Stimulated activated CD8-positive, alpha-beta memory T cell treated with anti-CD3 and anti-CD28 coated beads, Interleukin-15, amount 100 ng/mL, for 24 hours (primary cell): ENCODE measurements at regions not wholly inside any gene's neighbourhood (a gene's known extent, or its start where the extent isn't known, plus 50 kb on each side); places are given as distances from the start of the nearest gene placed in this dataset.
"Not testable (repeated sequence)": the region's sequence is repeated elsewhere in the genome, so short reads cannot be mapped to it uniquely, and the experiment has no call there.

Source experiments
- DNase-seq: peaks from one replicate; pipeline ENCODE4 v3.0.0-alpha.2; 2020; ENCODE audit warnings: low read depth

DNA sequence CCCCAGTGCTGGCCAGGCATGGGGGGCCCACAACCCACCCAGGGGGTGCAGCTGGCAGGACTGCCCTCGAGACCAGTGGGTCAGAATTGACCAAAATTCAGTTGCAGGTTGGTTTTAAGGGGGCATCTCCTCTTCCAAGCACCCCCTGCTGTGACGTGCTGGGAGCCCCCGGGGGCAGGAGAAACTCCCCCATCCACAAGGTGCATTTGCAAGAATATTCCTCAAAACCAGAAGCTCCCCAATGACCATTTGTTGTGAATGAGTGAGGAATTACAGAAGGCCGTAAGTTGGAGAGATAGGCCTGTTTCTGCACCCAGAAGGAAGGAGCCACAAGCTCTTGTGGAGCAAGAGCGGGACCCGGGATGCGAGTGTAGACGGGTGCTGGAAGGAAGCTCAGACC, 414.5 kb downstream of the BRD1 start:
- no peak for DNase-seq

DNA sequence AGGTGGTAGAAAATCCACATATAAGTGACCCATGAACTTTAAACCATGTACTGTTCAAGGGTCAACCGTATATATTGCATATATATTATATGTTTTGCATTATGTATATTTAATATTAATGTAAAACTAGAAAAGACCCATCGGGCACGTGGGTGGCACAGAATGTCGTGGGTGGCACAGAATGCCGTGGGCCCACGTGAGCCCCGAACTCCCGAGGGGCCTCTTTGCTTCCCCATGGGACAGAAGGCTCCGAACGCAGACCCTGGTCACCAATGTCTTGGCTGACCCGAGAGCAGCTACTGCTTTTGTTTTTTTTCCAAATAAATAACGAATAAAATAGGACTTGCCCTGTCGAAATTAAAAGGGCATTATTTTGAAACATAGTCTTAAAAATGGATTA, 415.4 kb downstream of the BRD1 start:
- DNase-seq: no peak

DNA sequence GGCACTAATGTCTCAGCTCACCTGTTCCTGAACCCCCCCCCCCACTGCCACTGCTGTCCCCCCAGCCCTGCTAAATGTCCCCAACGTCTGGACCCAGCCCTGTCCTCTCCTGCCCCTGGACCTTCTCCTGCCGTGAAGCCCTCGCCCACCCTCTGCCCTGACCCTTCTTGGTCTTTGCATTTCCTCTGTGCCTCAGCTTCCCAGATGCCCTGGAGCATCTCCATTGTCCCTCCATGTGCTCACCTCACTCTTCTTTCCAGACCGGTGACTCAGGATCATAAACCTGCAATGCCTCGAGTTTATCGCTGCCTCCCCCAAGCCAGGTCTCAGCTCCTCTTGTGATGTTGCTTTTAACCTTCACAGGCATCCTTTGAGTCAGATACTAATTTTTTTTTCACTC, 416.4 kb downstream of the BRD1 start:
- DNase-seq: no peak

DNA sequence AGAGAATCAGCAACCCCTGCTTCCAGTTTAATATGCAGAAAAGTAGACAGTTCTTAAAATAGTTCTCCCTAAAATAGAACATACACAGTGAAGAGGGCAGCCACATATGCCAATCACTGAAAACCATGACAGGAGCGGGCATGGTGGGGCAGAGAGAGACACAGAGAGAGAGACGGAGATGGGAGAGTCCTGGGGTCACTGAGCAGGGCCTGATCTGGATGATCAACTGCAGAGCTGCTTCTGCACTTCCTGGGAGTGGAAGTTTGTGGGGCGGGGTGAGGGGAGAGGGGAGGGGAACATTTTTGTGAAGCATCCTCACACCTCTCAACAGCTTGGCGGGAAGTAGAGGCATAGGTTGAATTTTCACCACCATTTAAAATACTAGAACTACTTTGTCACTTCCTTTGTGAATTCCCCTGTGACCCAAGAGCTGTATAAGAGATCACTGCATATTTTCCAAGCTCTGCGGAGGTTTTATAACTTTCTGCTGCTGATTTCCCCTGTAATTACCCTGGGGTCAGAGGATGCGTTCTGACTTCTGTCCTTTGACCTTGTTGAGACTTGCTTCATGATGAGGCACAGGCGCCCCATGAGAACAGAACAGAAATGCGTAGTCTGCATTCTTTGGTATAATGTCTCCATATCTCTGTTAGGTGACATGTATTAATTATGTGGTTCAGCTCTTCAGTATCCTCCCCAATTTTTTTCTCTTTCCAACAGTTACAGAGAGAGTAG, 419.4 kb downstream of the BRD1 start:
- DNase-seq: no peak

DNA sequence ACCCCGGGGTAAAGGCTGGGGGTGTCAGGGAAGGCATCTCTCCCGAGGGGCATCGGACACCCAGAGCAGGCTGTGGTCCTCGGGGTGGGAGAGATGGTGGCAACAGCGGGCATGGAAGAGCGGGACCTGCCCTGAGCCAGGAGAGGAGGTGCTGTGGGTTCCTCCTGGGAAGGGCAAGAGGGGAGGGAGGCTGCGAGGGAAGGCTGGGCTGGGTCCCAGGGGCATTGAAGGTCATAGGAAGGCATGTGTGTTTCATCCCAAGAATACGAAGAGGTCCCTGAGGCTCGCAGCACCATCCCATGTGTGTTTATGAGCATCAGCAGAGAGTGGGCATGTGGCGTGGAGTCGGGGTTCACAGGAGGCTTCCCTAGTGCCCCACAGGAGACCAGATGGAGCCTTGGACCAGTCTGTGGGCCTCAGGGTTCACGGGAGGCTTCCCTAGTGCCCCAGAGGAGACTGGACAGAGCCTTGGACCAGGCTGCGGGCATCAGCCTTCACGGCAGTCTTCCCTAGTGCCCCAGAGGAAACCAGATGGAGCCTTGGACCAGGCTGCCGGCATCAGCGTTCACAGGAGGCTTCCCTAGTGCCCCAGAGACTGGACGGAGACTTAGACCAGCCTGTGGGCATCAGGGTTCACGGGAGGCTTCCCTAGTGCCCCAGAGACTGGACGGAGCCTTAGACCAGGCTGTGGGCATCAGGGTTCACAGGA, 420.6 kb downstream of the BRD1 start:
- no peak for DNase-seq

DNA sequence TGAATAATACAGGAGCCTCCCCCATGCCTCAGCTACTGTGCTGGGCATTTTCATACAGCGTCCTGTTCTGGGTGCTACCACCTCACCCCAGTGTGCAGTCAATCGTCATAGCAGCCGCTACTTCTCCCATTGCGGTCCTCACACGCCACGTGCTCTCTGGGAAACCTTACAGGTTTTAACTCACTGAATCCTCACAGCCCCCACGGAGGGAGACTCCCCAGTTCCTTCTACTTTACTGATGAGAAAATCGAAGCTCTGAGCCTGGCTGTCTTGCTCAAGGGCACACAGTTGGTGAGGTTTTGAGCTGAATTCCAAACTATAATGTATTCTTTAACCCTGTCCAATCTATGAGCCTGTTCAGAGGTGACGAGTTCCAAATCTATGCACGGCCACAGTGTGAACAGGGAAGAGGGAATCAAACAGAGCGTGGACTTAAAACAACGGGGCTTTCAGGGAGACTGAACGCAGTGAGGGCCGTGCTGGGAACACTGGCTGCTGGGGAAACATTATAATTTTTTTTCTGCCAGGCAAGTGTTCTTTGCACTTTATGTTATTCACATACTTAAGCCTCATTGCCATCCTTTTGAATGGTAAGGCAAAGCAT, 421.5 kb downstream of the BRD1 start:
- no peak for DNase-seq

DNA sequence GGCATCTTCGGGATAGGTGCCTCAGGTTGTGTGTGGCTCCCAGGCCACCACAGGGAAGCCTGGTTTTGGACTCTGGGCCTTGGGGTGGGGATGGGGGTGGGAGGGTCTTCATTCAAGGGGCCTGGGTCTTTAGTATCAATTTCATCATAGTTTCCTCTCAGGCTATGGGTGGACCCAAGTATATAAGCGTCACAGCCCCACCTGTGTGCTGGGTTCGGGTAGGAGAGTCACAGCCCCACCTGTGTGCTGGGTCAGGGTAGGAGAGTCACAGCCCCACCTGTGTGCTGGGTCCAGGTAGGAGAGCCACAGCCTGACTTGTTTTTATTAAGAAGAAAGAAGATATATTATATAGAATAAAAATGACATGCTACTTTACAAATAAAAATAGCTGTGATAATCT, 422.1 kb downstream of the BRD1 start:
- no peak for DNase-seq

DNA sequence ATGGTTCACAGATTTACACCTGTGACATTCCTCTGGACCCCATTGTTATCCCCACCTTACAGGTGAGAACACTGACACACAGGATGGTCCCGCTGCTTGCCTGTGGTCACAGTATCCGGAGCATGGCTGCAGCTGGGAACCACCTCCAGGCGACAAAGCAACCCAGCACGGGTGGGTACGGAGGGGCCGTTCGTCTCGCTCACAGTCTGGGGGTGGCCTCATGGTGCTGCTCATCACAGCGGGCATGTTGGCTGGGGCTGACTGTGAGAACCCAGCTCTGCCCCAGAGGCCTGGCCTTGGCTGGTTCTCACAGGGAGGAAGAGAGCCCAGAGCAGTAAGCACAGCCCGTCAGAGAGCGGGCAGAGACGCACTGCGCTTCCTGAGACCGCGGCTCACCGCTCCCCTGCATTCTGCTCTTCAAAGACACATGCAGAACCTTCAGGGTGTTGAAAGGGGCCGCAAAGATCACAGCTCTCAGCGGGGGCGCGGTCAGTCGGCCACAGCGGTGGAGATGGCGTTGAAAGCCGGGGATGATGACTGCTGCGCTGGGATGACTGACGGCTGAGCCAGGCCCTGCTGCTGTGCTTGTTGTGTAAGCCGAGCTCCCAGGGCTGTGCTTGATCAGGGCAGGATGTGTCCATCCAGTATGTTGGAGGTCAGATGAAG, 423.0 kb downstream of the BRD1 start:
- no peak for DNase-seq

DNA sequence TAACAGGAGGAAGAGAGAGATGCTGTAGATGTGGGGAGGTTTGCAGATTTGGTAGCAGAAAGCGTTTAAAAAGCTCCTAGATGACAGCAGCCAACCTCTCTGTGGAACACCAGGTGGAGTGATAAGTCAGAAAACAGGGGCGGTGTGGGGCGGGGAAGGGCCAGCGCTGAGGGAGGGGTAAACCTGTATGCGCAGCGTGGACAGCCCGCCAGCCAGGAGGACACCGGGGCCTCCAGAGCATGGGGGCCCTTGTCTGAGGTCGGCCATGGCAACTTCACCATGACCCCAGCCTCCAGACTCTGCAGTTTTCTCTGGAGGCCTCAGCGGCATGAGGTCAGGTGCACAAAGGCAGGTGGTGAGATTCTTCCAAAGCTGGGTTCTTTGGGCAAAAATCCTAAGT, 423.7 kb downstream of the BRD1 start:
- DNase-seq: no peak

DNA sequence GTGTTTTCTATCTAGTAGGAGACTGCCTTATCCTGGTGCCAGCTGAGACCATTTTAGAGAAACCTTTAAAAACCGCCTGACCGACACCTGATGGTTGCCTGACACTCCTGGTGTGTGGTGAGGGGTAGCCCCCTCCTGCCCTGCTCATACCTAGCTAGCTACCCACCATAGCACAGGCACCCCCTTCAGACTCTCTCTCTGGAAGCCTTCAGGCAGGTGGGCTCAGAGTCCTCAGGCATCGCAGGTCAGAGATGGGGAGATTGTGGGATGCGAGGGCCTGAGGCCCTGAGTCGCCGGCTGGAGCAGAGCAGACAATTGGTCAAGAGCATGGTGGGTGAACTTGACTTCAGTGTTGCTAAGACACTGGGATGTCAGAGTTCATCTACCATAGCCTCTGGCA, 424.6 kb downstream of the BRD1 start:
- DNase-seq: no peak

DNA sequence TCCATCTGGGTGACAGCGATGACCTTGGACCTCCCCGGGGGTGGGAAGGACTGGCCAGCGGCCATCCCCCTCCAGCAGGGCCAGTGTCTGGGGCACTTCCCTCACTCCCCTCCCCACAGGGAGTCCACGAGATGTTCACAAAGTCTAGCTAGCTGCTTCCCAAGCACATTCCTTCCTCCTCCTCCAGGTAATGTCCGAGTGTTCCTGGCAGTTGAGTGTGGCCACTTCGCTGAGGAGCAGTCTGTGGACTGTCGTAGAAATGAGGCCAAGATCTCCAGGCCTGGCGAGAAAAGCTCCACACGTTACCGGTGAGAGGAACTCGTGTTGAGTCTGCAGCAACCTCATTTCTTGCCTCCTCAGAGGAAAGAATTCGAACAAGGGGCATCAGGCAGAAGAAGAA, 425.5 kb downstream of the BRD1 start:
- DNase-seq: no peak

DNA sequence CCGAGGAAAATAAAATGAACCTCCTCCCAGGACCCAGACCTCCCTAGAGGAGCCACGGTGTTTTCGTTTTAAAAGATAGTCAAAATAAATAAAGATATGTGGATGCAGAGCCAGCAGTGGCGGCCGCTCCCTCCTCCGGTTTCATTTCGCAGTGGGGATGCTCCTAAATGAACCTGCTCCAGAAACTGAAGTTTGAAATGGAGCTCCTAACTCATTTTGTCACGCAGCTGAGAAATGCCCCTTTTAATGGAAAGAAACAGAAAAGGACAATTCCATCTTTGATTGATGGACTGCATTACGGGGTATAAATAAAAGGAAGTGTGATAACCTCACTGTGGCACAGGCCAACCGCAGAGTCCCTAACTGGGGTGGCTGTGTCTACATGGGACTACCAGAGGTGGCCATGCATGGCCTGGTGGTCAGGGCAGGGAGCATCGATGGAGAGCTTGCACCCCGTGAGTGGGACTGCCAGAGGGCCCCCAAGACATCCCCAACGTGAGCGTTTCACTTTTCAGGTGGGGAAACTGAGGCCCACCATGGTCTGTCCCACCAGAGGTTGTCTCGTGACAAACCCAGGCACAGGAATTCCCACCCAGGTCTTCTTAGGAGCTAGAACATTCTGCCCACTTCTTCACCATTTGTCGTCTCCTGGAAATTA, 426.6 kb downstream of the BRD1 start:
- no peak for DNase-seq

DNA sequence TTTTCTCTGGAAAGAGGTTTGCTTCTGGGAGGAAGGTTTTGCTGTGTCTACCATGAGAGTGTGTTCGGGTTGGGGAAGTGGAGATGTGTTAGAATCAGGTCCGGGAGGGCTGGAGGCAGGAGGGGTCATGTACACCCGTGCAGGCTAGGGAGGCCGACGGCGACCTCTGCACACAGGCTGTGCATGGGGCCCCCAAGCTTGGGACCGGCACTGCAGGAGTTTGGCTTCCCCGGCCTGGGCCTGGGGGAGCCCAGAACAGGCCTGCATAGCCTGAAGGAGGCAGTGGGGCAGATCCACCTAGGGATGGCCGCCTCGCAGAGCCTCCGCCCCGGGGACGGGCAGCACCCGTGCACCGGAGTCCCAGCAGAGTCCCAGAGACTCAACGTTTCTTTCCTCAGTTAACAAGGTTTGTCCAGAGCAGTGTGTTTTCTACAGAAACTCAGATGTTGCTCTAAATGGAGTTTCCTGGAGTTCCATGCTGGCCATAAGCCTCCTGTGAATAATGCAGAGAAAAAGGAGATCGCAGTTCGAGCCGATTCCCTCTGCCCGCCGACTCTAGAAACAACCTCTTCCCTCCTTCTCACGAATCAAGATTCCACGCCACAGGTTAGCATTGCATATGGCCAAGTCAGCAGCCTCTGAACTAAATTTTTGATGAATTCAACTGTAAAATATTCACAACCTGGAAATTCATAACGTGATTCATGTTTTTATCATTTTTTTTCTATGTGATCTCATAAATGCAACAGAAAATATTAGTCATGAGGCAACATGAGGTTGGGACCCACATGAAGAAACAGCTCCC, 427.3 kb downstream of the BRD1 start:
- no peak for DNase-seq

DNA sequence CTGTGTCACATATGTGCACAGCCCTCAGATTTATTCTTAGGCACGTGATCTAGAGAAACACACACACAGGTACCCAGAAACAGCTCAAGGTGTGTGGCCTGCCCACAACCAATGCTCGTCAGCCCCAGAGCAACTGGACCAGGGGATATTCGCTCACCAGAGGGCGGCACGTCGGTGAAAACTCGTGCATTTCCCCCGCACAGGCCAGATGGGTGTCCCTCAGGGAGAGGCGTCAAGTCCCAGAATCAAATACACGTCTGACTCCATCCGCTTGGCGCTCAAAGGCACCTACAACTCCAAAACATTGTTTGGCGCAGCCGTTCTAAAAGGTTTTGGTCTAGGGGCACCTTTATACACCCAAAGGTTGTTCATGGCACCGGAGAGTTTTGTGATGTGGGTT, 429.0 kb downstream of the BRD1 start:
- DNase-seq: no peak

DNA sequence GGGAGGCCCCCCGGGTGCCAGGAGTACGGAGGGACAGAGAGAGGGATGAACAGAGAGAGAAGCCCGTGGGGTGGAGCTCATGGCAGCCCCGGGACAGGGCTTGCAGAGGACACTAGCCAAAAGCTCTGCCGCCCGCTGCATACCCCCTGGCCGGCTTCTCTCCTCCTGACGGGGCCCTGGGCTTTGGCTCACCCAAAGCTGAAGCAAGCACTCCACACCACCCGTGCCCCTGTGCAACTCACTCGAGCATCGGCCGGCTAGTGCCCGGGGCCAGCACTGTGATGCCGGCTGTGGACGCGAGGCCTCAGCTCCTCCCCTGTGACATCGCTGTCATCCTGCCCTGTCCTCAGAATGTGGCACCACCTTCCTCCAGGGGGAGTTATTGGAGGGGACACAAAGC, 429.6 kb downstream of the BRD1 start:
- DNase-seq: no peak

DNA sequence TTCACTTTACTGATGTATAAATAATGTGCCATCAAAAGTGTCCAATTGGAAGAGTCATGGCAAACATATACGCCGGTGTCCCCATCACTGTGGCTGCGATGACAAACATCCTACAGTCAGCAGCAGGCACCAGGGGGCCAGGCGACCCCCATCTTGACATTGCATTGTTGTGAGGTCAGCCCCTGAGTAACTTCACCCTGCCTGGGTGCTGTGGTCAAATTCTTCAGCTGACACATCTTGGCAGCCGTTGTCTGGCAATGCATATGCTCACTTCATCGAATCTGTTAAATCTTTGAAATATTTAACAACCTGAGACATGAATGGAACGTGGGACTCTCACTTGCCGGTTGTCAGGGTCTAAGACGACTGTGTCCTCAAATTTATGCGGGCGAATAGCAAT, 430.9 kb downstream of the BRD1 start:
- no peak for DNase-seq

DNA sequence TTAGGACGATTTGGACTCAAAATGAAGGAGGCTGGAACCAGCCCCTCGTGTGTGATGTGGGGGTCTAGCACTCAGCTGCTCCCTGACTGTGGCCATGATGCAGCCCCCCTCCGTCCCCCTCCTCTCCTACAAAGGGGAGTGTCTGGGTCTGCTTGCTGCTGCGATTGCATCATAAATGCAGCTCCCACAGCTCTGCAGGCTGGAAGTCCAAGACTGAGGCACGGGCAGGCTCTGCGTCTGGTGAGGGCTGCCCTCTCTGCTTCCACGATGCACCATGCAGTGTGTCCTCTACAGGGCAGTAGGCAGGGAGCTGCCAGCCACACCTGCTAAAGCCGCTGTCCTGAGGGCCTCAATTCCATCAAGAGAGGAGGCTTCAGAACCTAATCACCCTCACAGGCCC, 432.1 kb downstream of the BRD1 start:
- DNase-seq: no peak

DNA sequence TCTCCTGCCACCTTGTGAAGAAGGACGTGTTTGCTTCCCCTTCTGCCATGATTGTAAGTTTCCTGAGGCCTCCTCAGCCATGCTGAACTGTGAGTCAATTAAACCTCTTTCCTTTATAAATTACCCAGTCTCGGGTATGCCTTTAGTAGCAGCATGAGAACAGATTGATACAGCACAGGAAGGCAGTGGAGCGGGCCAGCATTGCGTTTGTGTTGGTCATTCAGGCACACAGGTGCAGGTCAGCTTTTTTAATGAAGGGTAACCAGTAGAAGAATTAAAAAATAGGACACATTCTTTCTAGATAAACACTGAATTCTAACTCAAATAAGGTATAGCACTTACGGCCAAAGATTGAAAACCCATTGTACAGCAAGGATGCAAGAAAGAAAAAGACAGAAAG, 432.6 kb downstream of the BRD1 start:
- DNase-seq: not testable (repeated sequence)

DNA sequence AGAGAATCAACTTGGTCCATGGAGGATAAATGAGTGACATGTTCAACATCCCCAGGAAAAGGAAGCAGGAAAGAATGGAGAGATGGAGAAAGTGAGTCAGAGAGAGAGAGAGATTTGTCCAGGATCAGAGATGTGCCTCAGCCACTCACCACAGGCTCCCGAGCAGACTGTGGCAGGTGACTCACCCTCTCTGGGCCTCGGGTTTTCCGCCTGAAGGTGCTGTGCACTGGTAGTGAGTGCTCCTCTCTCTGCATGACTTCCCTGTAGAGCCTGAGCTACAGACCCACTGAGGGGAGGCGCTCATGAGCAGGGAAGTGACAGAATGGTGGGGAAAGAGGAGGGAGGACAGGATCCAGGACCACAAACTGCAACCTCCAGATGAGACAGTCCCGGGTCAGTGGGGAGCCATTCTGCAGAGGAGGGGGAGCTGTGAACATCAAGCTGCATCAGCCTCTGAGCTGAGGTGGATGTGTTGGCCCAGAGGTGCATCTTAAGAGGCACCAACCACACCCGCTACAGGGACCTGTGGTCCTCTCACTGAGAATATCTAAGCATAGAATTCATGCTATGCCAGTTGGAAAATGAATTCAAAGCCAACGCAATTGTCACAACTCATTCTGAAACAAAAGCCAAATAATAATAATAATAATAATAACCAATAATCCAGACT, 433.4 kb downstream of the BRD1 start:
- no peak for DNase-seq

DNA sequence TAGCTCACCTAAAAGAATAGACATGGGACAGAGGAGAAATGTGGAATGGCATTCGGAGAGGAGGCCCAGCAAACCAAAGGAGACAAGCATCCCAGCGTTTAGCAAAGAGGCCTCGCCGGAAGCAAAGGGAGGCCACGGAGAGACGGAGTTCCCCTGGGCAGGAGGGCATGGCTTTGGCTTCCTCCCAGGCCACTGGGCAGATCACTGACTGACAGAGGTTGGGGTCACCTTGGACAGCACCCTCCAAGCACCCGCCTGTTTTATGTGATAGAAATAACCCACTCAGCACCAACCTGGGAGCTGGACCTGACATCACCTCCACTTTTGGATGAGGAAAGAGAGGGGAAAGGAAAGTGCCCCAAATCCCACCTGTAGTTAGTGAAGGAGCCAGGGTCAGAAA, 434.1 kb downstream of the BRD1 start:
- DNase-seq: no peak
